Stimulated activated naive CD8-positive, alpha-beta T cell treated with anti-CD3 and anti-CD28 coated beads, Interleukin-15, Interleukin-2, amounts not matched to agents 100 U/mL and 50 U/mL, for 24 hours (primary cell): ENCODE measurements at regions not wholly inside any gene's neighbourhood (a gene's known extent, or its start where the extent isn't known, plus 50 kb on each side); places are given as distances from the start of the nearest gene placed in this dataset.

ENCODE experiments used
- ATAC-seq: fragments of 150-1000 bp; cut with Tn5 transposase; one replicate; pipeline ENCODE4 v1.10.0; 2021
- DNase-seq: peaks from one replicate; pipeline ENCODE4 v3.0.0; 2021

DNA sequence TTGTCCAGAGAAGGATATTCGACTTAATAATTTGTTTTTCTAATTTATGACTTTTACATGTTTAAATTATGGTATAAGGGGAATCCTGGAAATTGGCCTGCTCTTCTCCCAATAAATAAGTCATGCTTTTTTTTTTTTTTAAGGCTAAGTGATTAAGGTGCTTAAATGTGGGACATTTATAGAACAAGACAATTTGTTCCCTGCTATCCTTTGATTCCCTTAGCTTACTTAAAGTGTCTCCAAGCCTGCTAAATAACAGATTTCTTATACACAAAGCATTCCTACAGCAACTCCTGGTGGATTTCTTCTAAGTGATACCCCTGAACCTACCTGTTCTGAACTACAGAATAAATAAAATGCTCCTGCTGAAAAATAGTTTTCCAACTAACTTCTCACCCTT, 233.0 kb upstream of the UGT8 start:
- ATAC-seq (no peak), DNase-seq (no peak)

DNA sequence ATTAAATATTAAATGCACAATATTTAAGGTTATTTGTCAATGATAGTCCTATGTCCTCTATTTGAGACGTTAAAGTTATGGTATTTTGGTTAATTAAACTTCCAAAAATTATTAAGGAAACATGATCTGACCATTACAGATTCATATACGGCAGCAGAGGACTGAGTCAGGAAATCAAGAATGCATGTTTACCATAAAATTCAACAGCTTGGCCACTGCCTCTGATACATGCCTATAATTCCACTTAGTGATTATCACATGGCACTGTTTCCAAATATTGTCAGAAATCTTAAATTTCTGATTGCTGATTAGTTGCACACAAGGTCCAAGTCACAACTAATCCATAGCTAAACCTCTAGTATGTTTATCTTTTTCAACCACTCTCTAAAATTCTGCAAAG, 232.2 kb upstream of the UGT8 start:
- DNase-seq (no peak), ATAC-seq (no peak)

DNA sequence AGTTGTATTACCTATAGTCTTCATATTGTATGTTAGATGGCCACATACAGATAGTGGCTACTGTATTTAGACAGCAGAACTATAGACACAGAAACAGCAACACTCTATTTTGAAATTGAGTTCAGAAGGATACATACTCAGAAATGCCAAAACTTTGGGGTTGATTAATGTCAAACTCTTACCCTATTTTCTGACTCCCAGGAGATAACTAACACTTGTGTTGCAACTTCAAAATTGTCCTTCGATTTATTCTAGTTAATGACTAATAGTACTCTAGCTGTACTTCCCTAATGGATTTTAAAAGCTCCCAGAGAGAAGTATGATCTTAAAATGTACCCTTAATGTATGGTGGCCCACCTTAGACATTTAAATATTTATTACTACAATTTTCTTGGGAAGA, 229.9 kb upstream of the UGT8 start:
- ATAC-seq: no peak

DNA sequence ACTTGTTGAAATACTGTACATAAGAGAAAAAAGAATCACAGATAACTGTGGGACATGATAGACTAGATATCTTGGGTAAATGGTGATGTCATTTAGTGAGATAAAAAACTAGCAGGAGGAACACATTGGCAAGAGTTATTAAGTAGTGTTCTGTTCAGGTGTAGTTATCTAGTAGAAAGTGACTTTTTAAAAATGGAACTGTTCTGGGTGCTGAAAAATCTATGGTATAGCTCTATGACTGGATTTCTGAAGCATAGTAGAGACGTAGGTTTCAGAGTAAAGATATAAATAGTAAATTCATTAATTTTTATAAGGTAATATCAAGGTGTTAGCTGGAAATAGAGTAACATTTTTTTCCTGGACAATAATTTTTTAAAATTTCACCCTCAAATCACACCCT, 225.1 kb upstream of the UGT8 start:
- ATAC-seq: no peak

More for the DNA sequence above, 229.9 kb upstream of the UGT8 start:
- no peak for DNase-seq

DNA sequence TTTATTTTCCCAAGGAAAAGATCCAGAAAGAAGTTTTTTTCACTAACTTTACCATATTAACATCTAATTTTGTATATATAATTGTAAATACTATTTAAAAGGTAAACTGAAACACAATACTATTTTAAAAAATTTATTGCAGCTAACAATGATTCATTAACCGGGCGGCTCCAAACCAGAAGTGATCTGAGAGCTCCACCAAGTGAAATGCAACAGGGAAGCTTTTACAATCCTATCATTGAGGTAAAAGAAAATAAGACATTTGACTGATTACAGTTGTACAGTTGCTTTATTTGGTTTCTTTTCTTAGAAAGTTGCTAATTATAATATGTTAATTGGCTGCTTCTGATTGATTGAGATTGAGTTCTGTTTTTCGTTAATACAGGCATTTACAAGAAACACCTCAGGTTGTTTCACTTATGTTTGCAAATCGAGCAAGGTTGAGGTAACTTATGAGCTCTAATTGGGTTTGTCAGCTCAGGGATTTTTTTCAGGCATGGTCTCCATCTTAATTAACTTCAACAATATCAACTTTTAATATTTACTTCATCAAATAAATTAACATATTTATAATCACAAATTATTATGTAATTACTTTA, 220.2 kb upstream of the UGT8 start:
- no peak for DNase-seq
- ATAC-seq: no peak

More for the DNA sequence above, 225.1 kb upstream of the UGT8 start:
- no peak for DNase-seq

DNA sequence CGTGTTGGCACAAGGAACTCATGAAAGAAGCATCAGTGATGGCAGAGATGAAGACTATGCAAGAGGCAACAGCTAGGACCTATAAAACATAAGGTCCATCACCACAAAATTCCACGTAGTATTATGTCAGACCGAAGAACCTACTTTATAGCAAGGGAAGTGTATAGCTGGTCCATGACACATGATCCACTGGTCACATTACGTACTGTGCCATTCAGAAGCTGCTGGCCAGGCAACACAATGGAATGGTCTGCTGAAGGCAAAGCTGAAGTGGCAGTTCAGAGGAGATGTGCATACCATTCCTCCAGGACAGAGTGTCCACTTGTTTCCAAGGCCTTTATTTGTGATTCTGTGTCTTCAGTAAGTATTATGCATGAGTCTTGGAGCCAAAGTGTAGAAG, 215.5 kb upstream of the UGT8 start:
- ATAC-seq (no peak), DNase-seq (no peak)

DNA sequence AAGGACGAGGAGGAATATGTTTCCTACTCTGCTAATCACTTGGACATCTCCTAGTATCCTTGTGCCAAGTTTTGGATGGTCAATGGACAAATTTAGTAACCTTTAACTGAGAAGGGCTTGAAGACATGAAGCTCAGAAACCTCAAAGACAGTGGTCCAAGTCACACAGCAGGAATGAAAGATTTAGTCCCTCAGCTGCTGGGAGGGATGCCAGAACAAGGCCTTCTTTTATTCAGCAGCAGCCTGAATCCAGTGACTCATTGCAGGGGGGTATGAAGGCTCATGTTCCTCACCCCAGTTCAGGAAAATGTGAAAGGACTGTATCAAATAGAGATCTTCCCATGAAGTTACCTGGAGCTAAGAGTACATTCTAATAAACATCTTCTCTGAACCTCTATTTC, 214.9 kb upstream of the UGT8 start:
- DNase-seq (no peak), ATAC-seq (no peak)

DNA sequence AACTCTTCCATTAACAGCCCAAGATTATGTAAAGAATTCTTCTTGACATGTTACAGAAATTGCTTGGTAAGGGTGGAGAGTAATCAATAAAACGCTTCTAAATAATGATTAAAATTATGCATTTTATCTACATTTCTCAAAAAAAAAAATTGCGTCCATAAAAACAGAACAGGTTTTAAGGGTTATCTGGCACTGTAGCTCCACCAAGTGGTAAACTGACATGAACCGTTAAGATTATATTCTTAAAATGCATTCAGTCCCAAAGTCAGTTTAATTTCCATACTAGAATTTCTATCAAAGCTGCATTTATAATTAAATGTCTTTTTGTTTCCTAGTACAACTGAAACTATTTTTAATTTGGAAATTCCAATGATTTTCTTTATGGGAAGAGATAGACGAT, 214.0 kb upstream of the UGT8 start:
- DNase-seq (no peak), ATAC-seq (no peak)

DNA sequence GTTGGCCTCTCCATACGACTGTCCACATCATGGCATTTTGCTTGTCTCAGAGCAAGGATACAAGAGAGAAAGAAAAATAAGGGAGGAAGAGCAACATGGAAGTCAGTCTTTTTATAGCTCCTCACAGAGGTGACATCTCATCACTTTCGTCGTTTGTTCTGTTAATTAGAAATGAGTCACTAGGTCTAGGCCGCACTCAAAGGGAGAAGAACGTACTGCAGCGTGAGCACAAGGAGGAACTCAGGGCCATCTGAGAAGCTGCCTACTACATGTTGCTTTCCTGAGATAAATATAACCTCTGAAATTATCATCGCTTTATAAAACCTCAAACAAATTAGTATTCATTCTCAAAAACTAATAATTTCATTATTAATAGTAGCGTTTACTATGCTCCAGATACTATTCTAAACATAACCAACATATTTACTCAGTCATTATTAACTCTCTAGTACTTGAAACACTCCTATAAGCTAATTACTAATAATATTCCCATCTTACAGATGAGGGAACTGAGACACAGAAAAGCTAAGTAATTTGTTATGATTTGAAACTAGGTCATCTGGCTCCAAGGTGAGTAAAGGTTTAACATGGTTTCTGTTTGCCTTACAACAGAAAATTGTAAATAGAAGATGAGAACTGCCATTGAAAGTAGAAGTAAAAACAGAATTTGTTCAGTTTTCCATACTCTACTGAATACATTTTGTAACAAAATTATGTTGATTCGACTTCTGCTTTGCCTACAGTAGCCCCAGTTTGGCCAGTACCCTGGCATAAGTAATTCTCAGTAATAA, 213.2 kb upstream of the UGT8 start:
- DNase-seq (no peak), ATAC-seq (no peak)

DNA sequence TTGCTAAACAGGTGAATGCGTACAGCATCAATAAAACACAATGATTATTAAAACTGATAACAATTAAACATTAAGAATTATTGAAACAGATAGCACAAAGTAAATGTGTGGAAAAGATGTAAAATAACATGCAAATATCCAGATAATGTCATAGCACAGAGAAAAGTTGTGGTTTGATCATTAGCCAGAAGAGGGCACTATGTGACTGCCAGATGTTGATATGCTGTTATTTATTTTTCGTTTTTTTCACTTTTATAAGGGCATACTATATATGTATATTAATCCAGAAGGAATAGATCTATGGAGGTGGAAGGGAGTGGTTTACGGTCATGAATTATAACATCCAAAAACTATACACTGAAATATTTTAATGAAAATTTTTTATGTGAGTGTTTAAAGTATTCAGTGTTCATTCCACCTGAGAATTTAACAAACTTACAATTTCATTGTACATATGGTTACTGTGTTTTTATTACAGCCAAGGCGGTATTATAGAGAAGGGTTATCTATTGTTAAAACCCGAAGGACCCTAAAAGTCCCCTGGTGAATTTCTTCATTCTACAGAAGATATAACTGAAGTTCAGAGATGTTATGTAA, 211.9 kb upstream of the UGT8 start:
- no peak for DNase-seq

DNA sequence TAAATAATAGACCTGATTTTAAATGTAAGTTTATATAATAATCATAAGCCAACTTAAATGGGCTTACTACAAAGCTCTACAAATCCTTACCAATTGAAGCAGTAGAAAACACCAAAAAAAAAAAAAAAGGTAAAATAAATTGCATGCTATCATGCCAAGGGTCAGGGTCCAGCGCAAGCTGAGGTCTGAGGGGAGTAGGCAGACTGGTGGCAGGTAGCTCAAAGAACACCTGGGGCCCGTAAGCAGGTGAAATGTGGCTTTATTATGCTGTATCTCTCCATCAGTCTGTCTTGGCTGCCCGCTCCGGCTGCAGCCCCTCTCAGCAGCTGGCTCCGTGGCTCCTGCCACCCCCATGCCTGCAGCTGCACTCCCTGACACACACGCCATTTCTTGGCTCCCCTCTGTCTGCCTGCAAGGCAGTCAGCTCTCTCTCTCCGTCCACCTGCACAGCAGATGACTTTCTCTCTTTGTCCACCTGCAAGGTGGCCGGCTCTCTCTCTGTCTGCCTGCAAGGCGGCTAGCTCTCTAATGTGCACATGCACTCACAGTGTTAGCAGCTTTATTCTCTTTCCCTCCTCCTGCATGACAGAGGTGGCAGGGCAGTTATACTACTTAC, 209.4 kb upstream of the UGT8 start:
- DNase-seq (no peak), ATAC-seq (peak; percentile 11)

More for the DNA sequence above, 211.9 kb upstream of the UGT8 start:
- no peak for ATAC-seq

DNA sequence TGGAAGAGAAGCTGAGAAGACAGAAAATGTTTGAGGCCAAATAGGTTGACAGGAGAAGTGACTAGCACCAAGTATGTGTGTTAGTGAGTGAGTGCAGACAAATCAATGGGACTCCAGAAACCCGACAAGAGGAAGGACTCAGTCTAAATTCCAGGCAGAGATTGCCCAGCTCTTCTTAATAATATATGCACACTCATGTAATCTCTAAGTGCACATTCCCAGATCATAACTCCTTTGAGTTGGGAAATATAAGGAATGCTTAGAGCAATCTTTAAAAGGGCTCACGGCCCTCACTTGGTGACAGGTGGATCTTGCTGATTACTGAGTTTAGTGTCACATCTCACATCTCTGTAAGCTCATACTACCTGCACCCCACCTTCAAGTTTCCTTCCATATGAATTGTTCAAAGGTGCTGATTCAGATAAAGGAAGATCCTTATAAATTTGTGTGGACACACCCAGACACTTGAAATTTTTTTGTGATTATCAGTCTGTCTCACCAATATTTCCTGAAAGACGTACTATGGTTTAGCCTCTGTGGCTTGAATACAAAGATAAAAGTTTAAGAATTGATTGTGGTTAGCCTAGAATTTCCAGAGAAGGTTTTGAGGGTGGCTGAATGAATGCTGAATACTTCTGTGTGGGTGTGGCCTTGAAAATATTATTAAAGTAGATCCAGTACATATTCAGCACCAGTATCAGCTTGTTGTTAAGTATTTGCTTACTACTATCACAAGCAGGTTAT, 205.1 kb upstream of the UGT8 start:
- no peak for ATAC-seq
- no peak for DNase-seq

DNA sequence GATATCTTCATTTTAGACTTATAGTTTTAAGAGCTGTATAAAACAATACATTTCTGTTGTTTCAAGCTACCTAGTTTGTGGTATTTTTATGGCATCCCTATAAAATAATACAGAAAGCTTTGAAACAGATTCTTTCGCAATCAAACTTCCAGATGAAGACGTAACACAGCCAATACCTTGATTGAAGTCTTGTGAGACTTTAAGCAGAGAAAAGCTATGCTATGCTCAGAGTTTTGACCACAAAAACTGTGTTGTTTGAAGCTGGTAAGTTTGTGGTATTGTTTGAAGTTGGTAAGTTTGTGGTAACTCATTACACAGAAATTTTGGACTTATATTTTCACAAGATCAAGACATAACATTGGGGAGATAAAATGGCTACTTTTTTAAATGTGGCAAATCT, 201.8 kb upstream of the UGT8 start:
- no peak for ATAC-seq
- DNase-seq: no peak

DNA sequence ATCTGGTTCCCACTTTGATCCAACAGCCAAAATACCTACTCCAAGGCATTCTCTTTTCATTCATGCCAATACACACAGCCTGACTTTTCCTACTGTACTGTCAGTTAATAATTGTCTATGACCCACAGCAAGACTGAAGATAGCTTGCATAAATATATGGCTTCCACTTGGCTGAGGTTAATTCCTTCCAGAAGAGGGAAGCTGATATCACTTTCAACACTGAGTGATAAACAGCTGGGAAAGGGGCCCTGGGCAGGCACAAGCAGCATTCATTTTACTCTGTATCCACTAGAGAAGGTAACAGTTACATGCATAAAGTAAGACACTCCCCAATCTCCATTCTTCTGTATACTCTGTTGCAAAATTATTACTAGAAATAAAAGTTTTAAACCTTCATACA, 200.2 kb upstream of the UGT8 start:
- ATAC-seq (no peak), DNase-seq (no peak)

DNA sequence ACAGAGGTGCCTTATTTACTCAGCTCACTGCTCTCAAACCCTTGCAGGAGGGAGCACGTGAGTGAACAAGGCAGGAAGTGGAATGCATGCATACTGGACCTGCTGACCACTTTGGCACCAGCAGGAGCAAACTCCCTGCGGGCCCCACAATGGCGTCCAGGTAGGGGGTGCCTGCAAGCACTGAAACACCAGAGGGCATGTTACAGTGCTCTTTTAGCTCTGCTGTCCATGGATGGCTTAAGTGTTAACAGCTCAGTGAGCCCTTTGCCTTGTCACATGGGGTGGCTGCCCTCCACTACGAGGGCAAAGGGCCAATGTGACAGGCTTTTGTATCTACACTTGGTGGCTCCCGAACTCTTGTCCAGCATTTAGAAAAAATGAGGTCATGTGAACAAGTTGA, 199.5 kb upstream of the UGT8 start:
- no peak for DNase-seq
- ATAC-seq: no peak

DNA sequence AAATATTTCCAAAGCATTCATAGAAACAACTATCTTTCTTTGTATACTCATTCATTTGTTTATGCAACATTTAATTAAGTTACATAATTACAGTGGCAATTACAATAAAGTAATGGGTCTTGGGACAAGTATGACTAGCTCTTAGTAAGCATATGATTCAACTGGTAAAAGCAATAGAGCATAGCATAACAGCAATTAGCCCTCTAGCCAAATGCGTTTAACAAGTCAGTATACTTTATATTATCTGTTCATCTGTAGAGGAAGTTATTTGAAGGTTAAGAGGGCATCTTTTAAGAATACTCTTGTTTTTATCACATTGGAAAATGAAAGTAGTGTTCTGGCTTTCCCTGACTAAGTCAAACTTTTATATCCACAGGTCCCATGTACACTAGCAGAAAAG, 198.1 kb upstream of the UGT8 start:
- DNase-seq: no peak
- ATAC-seq: no peak

DNA sequence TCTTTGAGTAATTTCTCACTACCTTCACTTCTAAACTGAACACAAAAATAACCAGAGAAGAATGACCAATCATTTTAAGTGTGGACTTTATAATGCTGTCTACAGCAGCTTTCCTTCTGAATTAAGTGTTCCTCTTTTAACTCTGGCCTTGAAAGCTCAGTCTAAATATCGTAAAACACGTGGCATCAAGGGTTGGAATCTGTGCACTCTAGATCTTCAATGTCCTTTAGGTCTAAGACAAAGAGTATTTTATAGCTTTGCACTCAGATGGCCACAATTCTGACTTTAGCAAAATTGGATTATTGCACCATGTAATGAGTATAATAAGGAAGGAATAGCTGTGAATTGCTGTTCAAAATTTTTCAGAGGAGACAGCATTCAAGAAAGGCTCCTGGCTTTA, 197.1 kb upstream of the UGT8 start:
- no peak for ATAC-seq
- no peak for DNase-seq

DNA sequence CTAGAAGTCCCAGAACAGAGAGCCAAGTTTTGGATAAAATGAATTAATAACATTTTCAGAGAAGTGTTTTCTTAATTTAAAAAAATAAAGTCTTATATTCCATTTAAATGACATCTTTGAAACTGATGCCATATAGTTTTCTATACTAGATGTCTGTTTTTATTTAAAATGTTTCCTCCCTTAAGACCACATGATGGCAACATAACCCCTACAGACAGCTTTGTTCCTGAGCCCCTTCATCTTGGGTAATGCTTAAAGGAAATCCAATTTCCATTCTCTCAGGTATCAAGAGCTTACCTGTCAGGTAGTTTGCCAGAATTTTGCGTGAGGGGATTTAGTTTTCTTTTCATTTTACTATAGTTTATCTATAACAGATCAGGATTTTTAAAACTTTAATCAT, 181.4 kb upstream of the UGT8 start:
- no peak for ATAC-seq

DNA sequence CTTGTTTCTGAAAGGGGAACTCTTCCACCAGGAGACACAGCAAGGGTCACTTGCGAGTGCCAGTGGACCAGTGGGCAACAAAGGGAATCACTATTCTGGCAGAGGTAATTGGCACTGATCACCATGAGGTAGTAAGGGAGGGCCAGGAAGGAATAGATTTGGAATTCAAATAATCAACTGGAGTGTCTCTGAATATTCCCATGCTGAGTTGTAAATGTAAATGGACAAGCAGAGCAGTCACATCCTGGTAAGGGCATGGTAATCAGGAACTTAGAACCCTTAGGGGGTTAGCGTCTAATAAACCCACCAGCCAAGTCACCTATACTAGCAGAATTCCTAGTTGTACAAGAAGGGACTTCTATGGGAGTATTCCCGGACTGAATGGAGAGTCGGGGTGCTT, 178.5 kb upstream of the UGT8 start:
- no peak for ATAC-seq
- DNase-seq: no peak

More for the DNA sequence above, 181.4 kb upstream of the UGT8 start:
- no peak for DNase-seq

DNA sequence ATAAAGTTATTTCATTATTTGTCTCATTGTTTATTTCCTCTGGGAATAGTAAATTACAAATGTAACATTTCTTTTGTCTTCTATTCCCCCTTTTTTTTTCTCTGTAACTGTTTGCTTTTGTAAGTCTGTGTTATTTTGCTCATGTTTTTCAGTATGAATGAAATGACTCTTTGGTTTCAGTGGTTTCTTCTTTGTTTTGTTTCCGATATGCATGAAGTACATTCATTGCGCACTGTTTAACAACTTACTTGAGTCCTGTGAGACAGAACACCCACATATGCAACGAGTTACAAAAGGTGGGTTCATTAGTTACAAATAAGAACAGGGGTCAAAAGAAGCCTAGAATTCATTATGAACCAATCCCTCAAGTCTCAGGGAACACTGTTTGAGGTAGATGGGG, 175.0 kb upstream of the UGT8 start:
- no peak for ATAC-seq
- no peak for DNase-seq

DNA sequence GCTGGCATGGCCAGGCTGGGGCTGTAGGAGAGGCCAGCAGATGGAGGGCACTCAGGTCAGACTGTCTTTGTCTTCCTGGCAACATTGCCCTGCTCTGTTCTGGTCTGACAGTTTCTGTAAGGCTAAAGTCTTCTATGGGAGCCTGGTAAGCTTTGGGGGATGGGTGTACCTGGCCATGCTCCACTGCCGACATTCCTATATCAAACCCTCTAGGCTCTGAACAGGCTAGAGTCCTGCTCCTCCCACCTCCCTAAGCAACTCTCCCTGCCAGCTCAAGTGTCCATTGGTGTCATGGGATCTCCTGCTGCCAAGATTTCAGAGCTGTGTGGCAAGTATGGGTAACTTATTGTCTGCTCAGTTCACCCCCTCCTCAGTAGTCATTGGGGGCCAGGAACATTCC, 163.5 kb upstream of the UGT8 start:
- ATAC-seq: no peak
- no peak for DNase-seq

DNA sequence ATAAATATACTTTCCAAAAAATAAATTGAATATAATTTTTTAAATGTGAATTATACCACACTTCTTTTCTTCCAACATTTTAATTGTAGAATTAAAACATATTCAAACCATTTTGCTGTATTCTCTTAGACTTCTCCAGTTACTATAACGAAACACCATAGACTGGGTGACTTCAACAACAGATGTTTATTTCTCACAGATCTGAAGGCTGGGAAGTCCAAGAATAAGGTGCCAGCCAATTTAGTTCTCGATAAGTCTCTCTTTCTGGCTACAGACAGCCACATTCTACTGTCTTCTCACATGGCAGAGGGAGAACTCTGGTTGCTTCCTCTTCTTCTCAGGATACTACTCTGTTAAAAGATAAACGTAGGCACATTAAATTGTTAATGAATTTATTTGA, 155.8 kb upstream of the UGT8 start:
- DNase-seq: no peak

DNA sequence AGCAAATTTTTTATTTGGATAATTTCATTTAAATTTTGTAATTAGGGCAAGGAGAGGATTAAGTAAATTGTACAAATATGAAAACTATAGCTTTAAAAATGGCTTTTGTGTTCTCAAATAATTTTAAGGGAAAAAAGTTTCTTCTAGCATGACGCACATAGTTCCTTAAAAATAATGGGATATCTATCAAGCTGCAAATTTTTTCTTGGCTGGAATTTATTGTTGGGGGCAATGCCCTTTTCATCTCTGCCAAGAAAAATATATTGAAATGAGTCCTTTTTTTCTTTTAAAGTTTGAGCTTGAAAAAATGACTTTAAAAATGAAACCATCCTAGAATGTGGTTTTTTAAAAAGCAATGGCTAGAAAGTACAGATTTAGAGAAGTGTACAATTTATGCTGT, 154.4 kb upstream of the UGT8 start:
- ATAC-seq: no peak

More for the DNA sequence above, 155.8 kb upstream of the UGT8 start:
- no peak for ATAC-seq

More for the DNA sequence above, 154.4 kb upstream of the UGT8 start:
- no peak for DNase-seq
